AG20443 (cell line): ENCODE measurements at regions not wholly inside any gene's neighbourhood (a gene's known extent, or its start where the extent isn't known, plus 50 kb on each side); places are given as distances from the start of the nearest gene placed in this dataset.

ENCODE experiments used
- DNase-seq: peaks from one replicate; pipeline ENCODE4 v3.0.0; 2012; ENCODE audit warnings: low spot score, mixed read lengths

GRCh38 chr20:18999086-18999485 is 185.5 kb downstream of the SCP2D1 start:
- DNase-seq: no peak

DNA sequence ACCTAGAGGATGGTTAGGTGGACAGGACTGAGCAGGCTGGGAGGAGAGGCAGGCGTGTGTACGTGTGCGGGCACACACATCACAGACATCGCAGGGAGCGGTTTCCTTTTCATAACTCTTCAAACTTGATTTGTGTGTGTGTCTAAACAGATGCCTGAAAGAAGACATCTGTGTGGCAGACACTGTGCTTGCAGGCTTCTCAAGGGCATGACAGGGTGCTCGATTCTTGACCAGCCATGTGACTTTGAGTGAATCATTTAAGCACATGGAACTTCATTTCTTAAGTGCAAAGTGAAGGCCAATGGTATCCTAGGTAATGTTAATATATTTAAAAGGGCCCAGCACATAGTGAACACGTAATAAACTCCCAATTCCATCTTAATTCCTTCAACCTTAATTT is 186.5 kb downstream of the SCP2D1 start:
- DNase-seq: no peak

GRCh38 chr20:19001177-19001576 is 187.6 kb downstream of the SCP2D1 start:
- DNase-seq: no peak

GRCh38 chr20:19003366-19004336 is 190.1 kb downstream of the SCP2D1 start:
- no peak for DNase-seq

- no peak for DNase-seq
These were observed 191.4 kb downstream of the SCP2D1 start for GRCh38 chr20:19004975-19005374.

- DNase-seq: no peak
These were observed 194.9 kb downstream of the SCP2D1 start for GRCh38 chr20:19008497-19008896.

- no peak for DNase-seq
These were observed 195.6 kb downstream of the SCP2D1 start for GRCh38 chr20:19009081-19009688.

- DNase-seq: peak; percentile 50
These were observed 199.1 kb downstream of the SCP2D1 start for GRCh38 chr20:19012676-19013075.

- no peak for DNase-seq
These were observed 198.5 kb upstream of the SLC24A3 start for GRCh38 chr20:19013907-19014306.

GRCh38 chr20:19015351-19016139 is 196.9 kb upstream of the SLC24A3 start:
- DNase-seq: no peak

DNA sequence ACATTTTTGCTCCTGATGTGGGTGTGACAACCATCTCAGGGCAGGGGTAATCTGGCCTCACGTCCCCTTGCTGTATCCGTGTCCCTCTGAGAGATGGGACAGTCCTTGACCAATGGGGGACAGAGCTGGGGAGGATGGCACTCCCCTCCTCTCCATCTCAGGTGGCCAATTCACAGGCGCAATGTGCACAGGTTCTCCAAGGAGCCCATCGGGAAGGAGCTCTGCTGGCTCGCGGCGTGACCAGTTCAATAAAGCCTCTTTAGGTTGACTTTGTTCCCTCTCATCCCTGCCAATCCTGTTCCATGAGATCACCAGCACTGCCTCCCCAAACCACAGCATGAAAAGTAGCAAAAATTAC is 196.3 kb upstream of the SLC24A3 start:
- no peak for DNase-seq

DNA sequence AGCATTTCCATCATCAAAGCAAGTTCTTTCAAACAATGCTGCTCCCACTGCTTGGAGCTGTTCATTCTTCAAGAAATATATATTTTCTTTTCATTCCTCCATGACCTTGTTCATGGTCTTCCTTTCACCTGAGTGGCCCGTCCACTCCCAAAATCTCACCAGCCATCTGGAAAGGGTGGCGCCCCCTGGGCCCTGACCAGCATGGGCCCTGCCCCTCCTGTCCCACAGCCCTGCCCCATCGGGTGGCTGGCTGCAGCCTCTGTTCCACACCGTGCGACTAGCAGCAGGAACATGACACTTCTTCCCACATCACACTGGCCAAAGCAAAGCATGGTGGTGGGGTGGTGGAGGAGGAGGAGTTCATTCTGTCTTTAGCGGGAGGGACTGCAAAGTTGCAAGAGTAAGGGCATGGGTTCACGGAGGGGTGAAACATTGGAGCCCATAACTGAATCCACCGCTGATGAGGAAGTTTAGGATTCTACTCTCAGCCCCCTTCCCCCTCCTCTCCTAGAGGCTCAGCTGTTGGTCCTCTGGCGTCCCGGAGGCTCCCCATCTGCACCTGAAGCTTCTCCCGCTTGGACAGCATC is 195.2 kb upstream of the SLC24A3 start:
- DNase-seq: no peak

DNA sequence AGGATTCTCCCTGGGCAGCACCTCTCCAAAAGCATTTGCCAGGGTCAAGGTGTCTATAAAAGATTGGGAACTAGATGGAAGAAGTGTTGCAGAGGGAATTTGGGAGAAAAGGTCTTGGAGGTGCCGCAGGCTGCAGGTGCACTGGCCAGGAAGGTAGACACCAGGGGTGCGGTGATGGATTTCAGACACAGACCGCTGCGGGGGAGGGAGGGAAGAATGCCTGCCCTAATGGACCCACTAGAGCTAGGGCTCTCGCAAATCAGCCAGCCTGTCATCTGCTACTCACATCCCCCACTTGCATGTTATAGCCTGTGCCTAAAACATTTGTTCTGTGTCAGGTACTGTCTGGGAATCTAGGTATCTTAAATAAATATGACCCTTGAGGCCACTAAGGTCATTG is 193.6 kb upstream of the SLC24A3 start:
- no peak for DNase-seq

DNA sequence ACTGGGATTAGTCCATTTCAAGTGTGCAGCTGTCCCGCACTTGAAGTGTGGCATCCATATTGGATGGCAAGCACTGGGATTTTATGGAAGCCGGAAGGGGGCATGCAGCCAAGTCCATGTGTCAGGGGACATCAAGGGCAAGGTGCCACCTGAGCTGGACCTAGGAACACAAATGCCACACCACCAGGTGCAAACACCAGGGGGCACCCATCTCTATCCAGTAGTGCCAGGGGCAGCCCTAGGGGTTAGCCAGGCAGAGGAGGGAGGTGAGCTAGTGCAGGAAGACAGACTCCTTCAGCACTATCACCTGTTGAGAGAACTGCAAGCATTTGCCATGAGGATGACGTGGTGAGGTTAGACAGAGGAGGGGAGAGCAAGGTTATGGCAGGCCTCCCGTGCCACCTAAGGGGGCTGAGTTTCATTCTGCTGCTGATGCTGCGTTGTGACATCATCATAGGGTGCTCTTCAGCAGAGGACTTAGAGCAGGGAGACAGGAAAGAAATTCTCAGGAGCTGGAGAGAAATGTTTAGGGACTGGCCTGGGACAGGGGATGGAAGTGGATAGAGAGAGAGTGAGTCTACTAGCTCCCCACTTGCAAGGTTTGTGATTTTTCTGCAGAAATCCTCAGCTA is 192.6 kb upstream of the SLC24A3 start:
- no peak for DNase-seq

GRCh38 chr20:19021406-19022117 is 190.9 kb upstream of the SLC24A3 start:
- DNase-seq: no peak

GRCh38 chr20:19022118-19022575 is 190.3 kb upstream of the SLC24A3 start:
- DNase-seq: no peak

DNA sequence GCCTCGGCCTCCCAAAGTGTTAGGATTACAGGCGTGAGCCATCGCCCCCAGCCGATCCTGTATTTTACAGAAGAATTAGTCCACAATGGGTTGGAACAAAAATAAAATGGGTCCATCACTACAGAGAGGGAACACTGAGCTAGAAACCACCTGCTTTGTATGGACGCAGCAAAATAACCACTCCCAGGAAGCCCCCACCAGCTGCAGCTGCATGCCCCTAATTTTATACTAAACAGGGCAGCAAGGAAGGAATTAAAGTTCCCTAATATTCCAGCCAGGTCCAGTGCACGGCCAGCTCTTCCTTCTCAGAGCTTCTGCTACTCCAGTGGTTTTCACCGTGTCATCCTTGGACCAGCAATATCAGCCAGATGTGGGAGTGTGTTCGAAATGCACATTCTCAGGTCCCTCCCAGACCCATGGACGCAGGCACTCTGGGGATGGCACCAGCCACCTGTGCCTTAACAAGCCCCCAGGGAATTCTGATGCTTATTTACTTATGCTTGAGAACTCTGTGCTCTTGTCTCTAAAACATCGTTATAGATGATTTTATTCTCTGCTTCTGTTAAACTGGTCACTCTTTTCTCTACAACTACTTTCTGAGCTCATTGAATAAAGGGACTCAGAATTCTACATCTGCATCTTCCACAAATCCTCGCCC is 189.5 kb upstream of the SLC24A3 start:
- no peak for DNase-seq

DNA sequence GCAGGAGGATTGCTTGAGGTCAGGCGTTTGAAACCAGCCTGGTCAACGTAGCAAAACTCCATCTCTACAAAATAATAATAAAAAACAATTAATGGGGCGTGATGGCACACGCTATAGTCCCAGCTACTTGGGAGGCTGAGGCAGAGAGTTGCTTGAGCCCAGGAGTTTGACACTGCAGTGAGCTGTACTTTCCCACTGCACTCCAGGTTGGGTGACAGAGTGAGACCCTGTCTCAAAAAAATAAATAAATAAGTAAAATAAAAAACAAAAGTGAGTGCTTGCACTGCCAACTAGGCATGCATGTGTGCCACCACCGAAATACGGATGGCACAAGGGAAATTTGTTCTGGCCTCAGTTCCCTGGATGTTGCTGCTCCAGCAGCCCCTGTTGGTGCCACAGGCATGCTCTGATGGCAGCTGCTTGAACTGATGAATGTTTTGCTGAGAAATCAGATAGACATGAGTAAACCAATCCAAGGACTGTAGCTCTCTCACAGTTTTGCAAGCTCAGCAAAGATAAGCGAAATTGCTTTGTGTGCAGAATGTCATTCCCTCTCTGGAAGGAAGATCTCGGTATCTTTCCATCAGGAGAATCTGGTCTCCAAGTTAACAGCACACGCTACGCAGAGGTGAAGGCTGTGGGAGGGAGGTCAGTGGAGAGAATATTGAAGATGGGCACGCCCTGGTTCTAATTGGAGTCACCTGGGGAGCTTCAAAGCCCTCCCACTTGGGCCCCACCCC is 188.0 kb upstream of the SLC24A3 start:
- no peak for DNase-seq

- DNase-seq: no peak
These were observed 186.9 kb upstream of the SLC24A3 start for GRCh38 chr20:19025430-19026120.
